GM19328 (cell line): ENCODE measurements at regions not wholly inside any gene's neighbourhood (a gene's known extent, or its start where the extent isn't known, plus 50 kb on each side); places are given as distances from the start of the nearest gene placed in this dataset.
"Not testable (repeated sequence)": the region's sequence is repeated elsewhere in the genome, so short reads cannot be mapped to it uniquely, and the experiment has no call there.

Source experiments
- ATAC-seq: cut with Tn5 transposase; IDR thresholded peaks from one replicate; pipeline ENCODE4 v1.9.1; 2021; ENCODE audit warnings: mild to moderate bottlenecking, moderate library complexity; ENCODE audit not compliant: unreplicated experiment

GRCh38 chr2:182594286-182594685, 121.8 kb upstream of the DNAJC10 start:
- ATAC-seq: no peak

- no peak for ATAC-seq
Observed at GRCh38 chr2:182595650-182596049, 120.4 kb upstream of the DNAJC10 start.

- no peak for ATAC-seq
Observed at GRCh38 chr2:182597570-182598295, 118.3 kb upstream of the DNAJC10 start.

GRCh38 chr2:182598626-182599025, 117.4 kb upstream of the DNAJC10 start:
- no peak for ATAC-seq

GRCh38 chr2:182605166-182605565, 110.9 kb upstream of the DNAJC10 start:
- no peak for ATAC-seq

DNA sequence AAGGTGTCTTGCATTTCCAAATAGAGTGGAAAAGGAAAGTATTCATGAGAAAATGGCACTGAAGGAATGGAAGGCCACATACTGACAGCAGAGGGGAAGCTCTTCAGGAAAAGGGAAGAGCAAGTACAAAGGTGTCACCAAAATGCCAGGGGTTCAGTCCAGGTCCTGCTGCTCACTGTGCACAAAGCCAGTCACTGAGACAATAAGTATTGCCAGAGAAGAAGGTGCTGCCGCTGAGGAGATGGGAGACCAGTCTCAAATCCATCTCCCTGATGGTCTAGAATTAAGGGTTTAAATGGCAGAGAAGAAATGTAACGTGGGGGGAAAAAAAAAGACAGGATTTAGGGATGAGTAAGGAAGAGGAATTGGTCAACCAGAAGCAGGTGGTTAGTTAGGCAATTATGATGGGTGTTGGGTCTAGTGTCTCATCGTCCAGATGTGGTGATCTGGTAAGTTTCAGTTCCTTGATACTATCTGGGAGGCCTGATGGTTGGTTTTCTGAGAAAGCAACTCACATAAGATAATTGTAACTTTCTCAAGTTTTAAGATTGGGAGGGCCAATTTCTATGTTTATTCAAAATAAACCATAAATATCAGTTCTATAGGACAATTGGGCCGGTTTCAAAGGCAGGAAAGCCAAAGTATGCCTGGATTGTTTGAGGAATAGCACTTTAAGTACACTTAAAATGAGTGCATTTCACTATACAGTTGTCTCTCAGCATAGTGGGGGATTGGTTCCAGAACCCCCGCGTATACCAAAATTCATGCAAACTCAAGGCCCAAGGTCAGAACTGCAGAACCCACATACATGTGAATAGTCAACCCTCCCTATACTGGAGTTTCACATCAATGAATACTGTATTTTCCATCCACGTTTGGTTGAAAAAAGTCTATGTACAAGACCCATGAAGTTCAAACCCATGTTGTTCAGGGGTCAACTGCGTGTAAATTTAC, 109.1 kb upstream of the DNAJC10 start:
- ATAC-seq: no peak

- no peak for ATAC-seq
Observed at GRCh38 chr2:182608181-182608845, 107.7 kb upstream of the DNAJC10 start.

DNA sequence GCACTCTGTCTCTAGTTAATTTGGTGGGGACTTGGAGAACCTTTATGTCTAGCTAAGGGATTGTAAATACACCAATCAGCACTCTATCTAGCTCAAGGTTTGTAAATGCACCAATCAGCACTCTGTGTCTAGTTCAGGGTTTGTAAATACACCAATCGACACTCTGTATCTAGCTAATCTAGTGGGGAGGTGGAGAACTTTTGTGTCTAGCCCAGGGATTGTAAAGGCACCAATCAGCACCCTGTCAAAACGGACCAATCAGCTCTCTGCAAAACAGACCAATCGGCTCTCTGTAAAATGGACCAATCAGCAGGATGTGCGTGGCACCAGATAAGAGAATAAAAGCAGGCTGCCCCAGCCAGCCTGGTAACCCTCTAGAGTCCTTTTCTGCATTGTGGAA, 107.1 kb upstream of the DNAJC10 start:
- ATAC-seq: not testable (repeated sequence)

GRCh38 chr2:182610231-182610630, 105.8 kb upstream of the DNAJC10 start:
- no peak for ATAC-seq

- no peak for ATAC-seq
Observed at GRCh38 chr2:182611009-182611408, 105.0 kb upstream of the DNAJC10 start.

DNA sequence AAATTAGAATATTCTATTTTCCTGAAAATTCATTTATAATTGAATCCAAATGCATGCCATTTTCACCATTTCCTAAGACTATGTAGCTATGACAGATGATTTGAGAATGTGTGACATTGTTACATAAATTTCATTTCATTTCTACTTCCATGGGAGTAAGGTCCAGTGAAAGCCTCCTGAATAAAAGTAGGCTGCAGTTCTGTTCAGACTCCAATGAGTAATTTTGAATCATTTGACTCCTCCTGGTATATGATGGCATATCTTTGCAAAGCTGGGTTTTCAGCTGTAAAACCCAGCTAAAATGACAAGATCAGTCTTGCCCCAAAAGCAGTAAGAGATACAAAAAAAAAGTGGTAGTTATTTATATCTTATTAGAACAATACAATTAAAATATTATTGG, 101.0 kb upstream of the DNAJC10 start:
- ATAC-seq: no peak

GRCh38 chr2:182616471-182617393, 99.3 kb upstream of the DNAJC10 start:
- ATAC-seq: no peak

DNA sequence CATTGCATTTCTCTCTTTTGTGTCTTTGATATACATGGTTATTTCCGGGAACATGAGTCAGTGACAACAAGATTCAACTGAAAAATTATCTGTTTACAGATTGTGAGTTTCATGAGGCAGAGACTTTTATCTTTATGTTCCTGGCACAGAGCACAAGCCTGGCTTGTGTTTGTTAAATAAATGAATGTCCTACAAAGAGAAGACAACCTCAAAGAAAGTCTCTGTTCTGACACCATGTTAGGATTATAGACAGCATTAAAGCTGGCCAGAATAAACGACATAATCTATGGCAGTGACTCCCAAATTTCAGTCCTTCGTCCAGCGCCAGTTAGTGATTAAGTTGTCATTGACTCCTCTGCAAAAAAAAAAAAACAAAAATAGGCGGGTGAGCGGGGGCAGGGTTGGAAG, 97.4 kb upstream of the DNAJC10 start:
- ATAC-seq: no peak

- ATAC-seq: no peak
Observed at GRCh38 chr2:182619276-182619675, 96.8 kb upstream of the DNAJC10 start.

DNA sequence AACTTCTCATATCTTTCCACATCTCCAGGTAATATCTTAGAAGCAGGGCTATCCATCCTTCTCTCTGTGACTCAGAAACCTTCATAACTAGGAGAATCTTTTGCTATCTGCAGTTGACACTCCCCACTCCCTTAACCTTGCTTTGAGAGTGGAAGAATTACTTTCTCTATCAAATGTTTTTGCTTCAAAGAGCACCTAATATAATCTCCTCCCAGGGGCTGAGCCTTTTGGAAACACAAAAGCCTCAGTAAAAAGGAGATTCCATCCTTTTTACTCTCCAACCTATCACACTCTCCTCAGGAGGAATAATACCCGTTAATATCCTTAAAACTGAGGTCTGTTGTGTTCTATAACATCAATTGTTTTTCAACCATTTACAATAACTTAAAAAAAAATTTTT, 94.9 kb upstream of the DNAJC10 start:
- no peak for ATAC-seq

DNA sequence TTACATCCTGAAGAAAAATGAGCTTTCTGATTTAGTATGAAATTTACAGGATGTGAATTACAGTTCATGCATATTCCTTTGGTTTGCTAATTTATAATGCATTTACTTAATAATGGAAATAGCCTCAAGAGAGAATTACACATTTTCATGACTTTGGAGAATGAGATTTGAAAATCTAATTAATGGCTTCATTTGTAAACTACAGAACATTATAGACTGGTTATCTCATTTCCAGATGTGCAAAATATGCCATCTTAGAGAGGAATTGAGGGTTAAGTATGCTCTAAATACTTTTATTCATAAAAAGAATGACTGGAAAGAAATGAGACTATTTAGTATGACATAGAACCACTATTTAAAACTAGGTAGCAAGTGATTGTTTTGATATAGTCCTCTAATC, 94.2 kb upstream of the DNAJC10 start:
- ATAC-seq: no peak

DNA sequence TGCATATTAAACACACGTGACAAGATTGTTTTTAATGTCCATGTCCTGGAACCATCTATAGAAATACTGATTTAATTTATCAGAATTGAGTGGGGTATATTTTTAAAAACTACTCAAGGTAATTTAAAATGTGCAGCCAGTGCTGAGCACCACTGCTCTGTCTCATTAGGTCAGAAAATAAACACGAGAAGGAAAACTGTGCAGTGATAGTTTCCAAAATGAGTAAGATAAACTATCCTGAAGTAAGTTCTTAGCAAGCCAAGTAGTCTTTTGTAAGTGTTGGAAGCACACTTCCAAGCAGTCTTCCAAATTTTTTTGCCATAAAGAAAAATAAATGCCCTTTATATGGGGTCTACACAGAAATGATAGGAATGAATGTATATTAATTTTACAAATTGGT, 93.8 kb upstream of the DNAJC10 start:
- no peak for ATAC-seq

DNA sequence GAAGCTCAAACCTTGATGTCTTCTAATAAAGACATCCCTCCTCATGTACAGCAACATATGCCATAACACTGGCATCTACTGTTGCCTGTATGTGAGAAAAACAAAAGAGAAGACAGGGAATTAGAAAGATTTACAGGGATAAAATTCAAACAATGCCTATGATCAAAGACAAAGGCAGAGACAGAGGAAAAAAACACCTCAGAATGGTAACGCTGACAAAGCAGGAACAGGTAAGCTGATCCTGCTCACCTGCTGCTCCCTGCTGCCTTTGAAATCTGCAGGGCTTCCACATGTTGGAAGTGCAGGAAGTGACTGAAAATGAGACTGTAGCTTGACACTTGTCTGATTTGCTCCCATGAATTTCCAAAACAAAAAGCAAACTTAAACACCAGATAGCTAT, 90.2 kb upstream of the DNAJC10 start:
- no peak for ATAC-seq

- ATAC-seq: no peak
Observed at GRCh38 chr2:182628916-182629315, 87.1 kb upstream of the DNAJC10 start.

GRCh38 chr2:182630207-182630606, 85.8 kb upstream of the DNAJC10 start:
- ATAC-seq: no peak
